Bronchial epithelial cell (primary cell): ENCODE measurements at regions not wholly inside any gene's neighbourhood (a gene's known extent, or its start where the extent isn't known, plus 50 kb on each side); places are given as distances from the start of the nearest gene placed in this dataset.

Experiments
- DNase-seq: peaks from one replicate; pipeline ENCODE4 v3.0.0-alpha.2; 2010; ENCODE audit warnings: low read depth
- FAIRE-seq: peaks from 2 replicates; lab custom pipeline; 2011; peaks lifted over from hg19 to GRCh38; lab: Jason Lieb, UNC
- H3K27me3 ChIP-seq: 2 replicates; pipeline ENCODE4 v1.5.1; 2011; ENCODE audit warnings: low read length; ENCODE audit not compliant: control insufficient read depth, insufficient read depth
- H3K36me3 ChIP-seq: 2 replicates; pipeline ENCODE4 v1.5.1; 2011; ENCODE audit warnings: low read length; ENCODE audit not compliant: control insufficient read depth, insufficient read depth
- H3K4me3 ChIP-seq: 2 replicates; pipeline ENCODE4 v1.5.1; 2011; ENCODE audit warnings: mild to moderate bottlenecking, low read depth, low read length, control low read depth
- CTCF ChIP-seq: IDR thresholded peaks from 2 replicates; pipeline ENCODE4 v1.5.1; 2011; ENCODE audit warnings: mild to moderate bottlenecking, moderate library complexity, low read length, control low read depth, inconsistent platforms; ENCODE audit not compliant: insufficient read depth, severe bottlenecking

DNA sequence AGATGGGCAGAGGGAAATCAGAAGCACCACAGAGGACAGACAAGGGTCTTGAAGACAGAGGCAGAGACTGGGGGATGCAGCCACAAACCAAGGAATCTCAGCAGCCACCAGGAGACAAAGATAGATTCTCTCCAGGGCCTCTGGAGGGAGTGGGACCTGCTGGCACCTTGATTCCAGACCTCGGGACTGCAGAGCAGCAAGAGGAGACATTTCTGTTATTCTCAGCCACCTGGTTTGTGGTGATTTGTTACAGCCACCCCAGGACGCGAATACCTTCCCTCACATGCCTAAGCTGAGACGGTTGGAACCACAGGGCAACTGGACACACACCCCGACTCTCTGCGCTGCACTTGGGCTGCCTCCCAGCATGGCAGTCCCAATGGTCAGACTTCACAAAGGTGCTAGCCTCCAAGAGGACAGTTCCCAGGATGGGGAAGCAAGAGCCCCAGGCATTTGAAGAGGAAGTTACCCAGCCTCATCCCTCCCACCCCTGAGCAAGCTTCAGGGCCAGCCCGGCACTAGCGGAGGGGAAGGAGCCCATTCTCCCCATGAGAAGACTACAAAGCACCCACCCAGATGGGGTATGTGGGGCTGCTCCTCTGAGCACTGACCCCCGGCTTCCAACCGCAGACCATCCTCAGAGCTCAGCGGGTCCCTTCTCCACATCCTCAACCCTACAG, 104.6 kb upstream of the INSIG1 start:
- no peak for FAIRE-seq
- no peak for TF ChIP-seq CTCF
- no peak for DNase-seq
- no peak overlapping the region for H3K4me3 ChIP-seq
- peaks cover 2% of the 10 kb centered on the region for H3K27me3 ChIP-seq
- no peaks in the 10 kb centered on the region for H3K36me3 ChIP-seq

DNA sequence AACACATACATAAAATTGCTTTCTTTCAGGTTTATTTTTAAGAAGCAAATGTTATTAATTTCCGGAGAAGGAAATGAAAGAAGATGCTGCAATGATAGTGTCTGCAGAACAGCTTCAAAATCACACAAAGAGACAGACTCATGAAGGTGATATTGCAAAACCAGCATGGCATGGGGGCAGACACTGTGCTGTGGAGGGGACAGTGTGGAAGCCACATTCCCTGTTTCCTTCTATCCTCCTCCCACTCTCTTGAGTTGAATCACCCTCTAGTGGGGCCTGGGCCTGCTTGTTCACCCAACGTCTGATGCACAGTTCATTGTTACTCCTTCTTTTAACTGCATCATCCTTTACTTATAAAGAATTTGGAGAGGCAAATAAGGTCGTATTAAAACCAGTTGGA, 104.0 kb upstream of the INSIG1 start:
- no peaks in the 10 kb centered on the region for H3K36me3 ChIP-seq
- no peak for TF ChIP-seq CTCF
- peaks cover 2% of the 10 kb centered on the region for H3K27me3 ChIP-seq
- DNase-seq (no peak), FAIRE-seq (no peak)
- no peak overlapping the region for H3K4me3 ChIP-seq

GRCh38 chr7:155194382-155195140, 103.1 kb upstream of the INSIG1 start:
- no peak for TF ChIP-seq CTCF
- peaks cover 2% of the 10 kb centered on the region for H3K27me3 ChIP-seq
- no peaks in the 10 kb centered on the region for H3K36me3 ChIP-seq
- no peak for FAIRE-seq
- H3K4me3 ChIP-seq, result no peak overlapping the region
- no peak for DNase-seq

GRCh38 chr7:155195939-155196523, 101.6 kb upstream of the INSIG1 start:
- peaks cover 2% of the 10 kb centered on the region for H3K27me3 ChIP-seq
- TF ChIP-seq CTCF, result no peak
- no peaks in the 10 kb centered on the region for H3K36me3 ChIP-seq

DNA sequence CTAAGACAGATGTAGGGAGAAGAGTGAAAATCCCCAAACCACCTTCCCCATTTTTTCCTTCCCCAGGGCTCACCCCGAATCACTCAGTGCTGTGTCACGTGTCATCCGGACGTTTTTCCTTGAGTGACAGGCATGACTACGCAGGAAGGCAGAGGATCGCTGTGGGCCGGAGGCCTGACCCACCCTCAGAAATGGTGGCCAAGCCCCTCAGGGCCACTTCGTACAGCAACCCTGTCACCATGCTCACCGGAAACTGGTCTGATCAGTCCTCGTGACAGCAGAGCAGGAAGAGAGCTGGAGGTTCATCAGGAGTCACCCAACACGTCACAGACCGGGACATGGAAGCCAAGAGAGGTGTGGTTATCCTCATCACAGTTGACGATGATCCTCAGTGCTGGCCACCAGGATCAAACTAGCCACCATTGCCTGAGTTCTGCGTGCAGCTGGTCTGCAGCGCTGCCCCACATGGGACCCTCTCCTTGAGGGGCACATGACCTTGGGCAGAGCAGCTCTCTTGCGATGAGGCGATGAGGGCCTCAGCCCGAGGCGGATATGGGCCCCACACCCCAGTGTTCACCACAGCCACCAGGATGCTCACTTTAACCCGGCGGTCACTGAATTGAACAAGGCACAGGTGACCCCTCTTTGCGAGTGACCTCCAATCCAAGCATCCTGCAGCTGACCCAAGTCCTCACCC, 99.3 kb upstream of the INSIG1 start:
- Histone ChIP-seq H3K4me3 (no peak overlapping the region), H3K27me3 (no peaks in the 10 kb centered on the region), H3K36me3 (no peaks in the 10 kb centered on the region)
- no peak for TF ChIP-seq CTCF
- FAIRE-seq, result no peak
- no peak for DNase-seq

More at GRCh38 chr7:155195939-155196523, 101.6 kb upstream of the INSIG1 start:
- H3K4me3 ChIP-seq, result no peak overlapping the region
- DNase-seq (no peak), FAIRE-seq (no peak)
